ENCODE measurements at regions not wholly inside any gene's neighbourhood (a gene's known extent, or its start where the extent isn't known, plus 50 kb on each side); places are given as distances from the start of the nearest gene placed in this dataset.

GRCh38 chr10:8158193-8159071 is 103.9 kb downstream of the GATA3 start:
- Histone ChIP-seq H3K36me3 (ENCODE audit: control insufficient read depth in 2 of 2, insufficient read depth in 2 of 2, low read length in 1 of 2) (no peaks in the 10 kb centered on the region), H3K9me3 (replicated peaks; ENCODE audit: control insufficient read depth, insufficient read depth, low read length) (no peaks in the 10 kb centered on the region; the same call in 1 of the 3 replicates), H4K20me1 (ENCODE audit: control insufficient read depth, insufficient read depth) (no peaks in the 10 kb centered on the region), H3K4me1 (ENCODE audit: control insufficient read depth, insufficient read depth, low read length) (no peaks in the 10 kb centered on the region), H3K9ac (ENCODE audit: control insufficient read depth, insufficient read depth, low read length) (no peak overlapping the region), H3K79me2 (ENCODE audit: control insufficient read depth, insufficient read depth, low read length) (no peaks in the 10 kb centered on the region), H3K27ac (ENCODE audit: control insufficient read depth, insufficient read depth) (no peak overlapping the region), H3K4me3 (no peak overlapping the region), H2AFZ (ENCODE audit: control insufficient read depth, low read depth, low read length) (no peak overlapping the region), H3K4me2 (ENCODE audit: control insufficient read depth, insufficient read depth) (no peak overlapping the region), H3K27me3 (replicated peaks in 1 of 2; ENCODE audit: control insufficient read depth in 2 of 2, insufficient read depth in 2 of 2, low read length in 1 of 2) (no peaks in the 10 kb centered on the region)
- BruUV-seq (replicated peaks), result no TSS peak
- in situ Hi-C loops (cut with MboI), result no loop called here
- no peak for FAIRE-seq
- intact Hi-C loops (cut with micrococcal nuclease; ENCODE audit: unreplicated experiment), result no loop called here
- CTCF ChIA-PET, result interaction anchor here (0.6 to 1.2 kb wide), 2 partner anchors 12 to 38 kb away, joined by 3 read pairs; no protein-coding TSS in a partner anchor
- no peak for DNase-seq (ENCODE audit: low read depth, low spot score)
- RAD21 ChIA-PET (ENCODE audit: unreplicated experiment), result no interaction called here
- POLR2A ChIA-PET, result no interaction called here
- WGBS (ENCODE audit: insufficient coverage, insufficient replicate concordance, low lambda C conversion rate, missing lambda C conversion rate), result 6% methylated on average over 9 of the region's 9 CpGs
- no peak for ATAC-seq
- SMC1A ChIA-PET (ENCODE audit: uncharacterized antibody, unreplicated experiment), result no interaction called here
- TF ChIP-seq MLLT1 (IDR thresholded peaks at IDR 0.05) (no peak), IKZF1 (conservative IDR thresholded peaks at IDR 0.05) (no peak), DPF2 (IDR thresholded peaks at IDR 0.05) (no peak), FOS (IDR thresholded peaks at IDR 0.05; ENCODE audit: borderline replicate concordance, extremely low read depth, insufficient read length) (no peak), CHD4 (IDR thresholded peaks at IDR 0.05) (no peak), SRF (IDR thresholded peaks at IDR 0.05; ENCODE audit: low read depth in 2 of 2, low read length in 2 of 2) (no peak), TCF7 (IDR thresholded peaks at IDR 0.05; ENCODE audit: borderline replicate concordance) (no peak), SREBF1 (IDR thresholded peaks at IDR 0.05; ENCODE audit: low read length) (no peak), POLR2AphosphoS5 (IDR thresholded peaks at IDR 0.05; ENCODE audit: low read length) (no peak), SMAD5 (IDR thresholded peaks at IDR 0.05; ENCODE audit: low read depth) (no peak), TCF3 (IDR thresholded peaks at IDR 0.05; ENCODE audit: borderline replicate concordance, insufficient read depth, low read depth, low read length) (no peak), SUZ12 (IDR thresholded peaks at IDR 0.05; ENCODE audit: unreplicated experiment) (no peak), JUND (IDR thresholded peaks at IDR 0.05; ENCODE audit: low read depth, low read length) (no peak), ZSCAN29 (IDR thresholded peaks at IDR 0.05) (no peak), EZH2 (IDR thresholded peaks at IDR 0.05; ENCODE audit: borderline replicate concordance, control insufficient read depth, low read depth, low read length) (no peak), EGR1 (IDR thresholded peaks at IDR 0.05; ENCODE audit: borderline replicate concordance in 1 of 2, low read depth in 2 of 2, low read length in 2 of 2) (no peak), SREBF2 (IDR thresholded peaks at IDR 0.05; ENCODE audit: low read length) (no peak), CREM (IDR thresholded peaks at IDR 0.05; ENCODE audit: low read depth) (no peak)
- TF ChIP-seq, protein P1, sequence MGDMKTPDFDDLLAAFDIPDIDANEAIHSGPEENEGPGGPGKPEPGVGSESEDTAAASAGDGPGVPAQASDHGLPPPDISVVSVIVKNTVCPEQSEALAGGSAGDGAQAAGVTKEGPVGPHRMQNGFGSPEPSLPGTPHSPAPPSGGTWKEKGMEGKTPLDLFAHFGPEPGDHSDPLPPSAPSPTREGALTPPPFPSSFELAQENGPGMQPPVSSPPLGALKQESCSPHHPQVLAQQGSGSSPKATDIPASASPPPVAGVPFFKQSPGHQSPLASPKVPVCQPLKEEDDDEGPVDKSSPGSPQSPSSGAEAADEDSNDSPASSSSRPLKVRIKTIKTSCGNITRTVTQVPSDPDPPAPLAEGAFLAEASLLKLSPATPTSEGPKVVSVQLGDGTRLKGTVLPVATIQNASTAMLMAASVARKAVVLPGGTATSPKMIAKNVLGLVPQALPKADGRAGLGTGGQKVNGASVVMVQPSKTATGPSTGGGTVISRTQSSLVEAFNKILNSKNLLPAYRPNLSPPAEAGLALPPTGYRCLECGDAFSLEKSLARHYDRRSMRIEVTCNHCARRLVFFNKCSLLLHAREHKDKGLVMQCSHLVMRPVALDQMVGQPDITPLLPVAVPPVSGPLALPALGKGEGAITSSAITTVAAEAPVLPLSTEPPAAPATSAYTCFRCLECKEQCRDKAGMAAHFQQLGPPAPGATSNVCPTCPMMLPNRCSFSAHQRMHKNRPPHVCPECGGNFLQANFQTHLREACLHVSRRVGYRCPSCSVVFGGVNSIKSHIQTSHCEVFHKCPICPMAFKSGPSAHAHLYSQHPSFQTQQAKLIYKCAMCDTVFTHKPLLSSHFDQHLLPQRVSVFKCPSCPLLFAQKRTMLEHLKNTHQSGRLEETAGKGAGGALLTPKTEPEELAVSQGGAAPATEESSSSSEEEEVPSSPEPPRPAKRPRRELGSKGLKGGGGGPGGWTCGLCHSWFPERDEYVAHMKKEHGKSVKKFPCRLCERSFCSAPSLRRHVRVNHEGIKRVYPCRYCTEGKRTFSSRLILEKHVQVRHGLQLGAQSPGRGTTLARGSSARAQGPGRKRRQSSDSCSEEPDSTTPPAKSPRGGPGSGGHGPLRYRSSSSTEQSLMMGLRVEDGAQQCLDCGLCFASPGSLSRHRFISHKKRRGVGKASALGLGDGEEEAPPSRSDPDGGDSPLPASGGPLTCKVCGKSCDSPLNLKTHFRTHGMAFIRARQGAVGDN (IDR thresholded peaks at IDR 0.05), result no peak
